B cell (primary cell): ENCODE measurements at regions not wholly inside any gene's neighbourhood (a gene's known extent, or its start where the extent isn't known, plus 50 kb on each side); places are given as distances from the start of the nearest gene placed in this dataset.

Experiments used
- ATAC-seq: fragments of 200-7000 bp; cut with Tn5 transposase; one replicate; pipeline ENCODE4 v1.10.0; 2021; ENCODE audit warnings: low read depth, mild to moderate bottlenecking, moderate number of reproducible peaks, moderate library complexity
- CTCF ChIA-PET: fragments of 350-600 bp; sonication (Branson Sonifier 250); formaldehyde crosslinking; loops from one replicate; lab custom pipeline; 2021; ENCODE audit warnings: antibody characterized with exemption, inconsistent platforms; lab: Charles Lee
- POLR2A ChIA-PET: fragments of 350-600 bp; sonication (Branson Sonifier 250); formaldehyde crosslinking; loops from one replicate; lab custom pipeline; 2021; ENCODE audit warnings: antibody characterized with exemption; lab: Charles Lee
- DNase-seq: peaks from one replicate; pipeline ENCODE4 v3.0.0; 2013
- H2AFZ ChIP-seq: 2 replicates; pipeline ENCODE4 v1.6.1; 2012; ENCODE audit warnings: mild to moderate bottlenecking, low read depth, low read length; ENCODE audit not compliant: insufficient read depth, poor library complexity, severe bottlenecking
- H3K27ac ChIP-seq, 2 donors: 1 replicate in 1 of 2; 2 replicates in 1 of 2; pipeline ENCODE4 v1.5.1; 2012 to 2013; ENCODE audit warnings: low read length in 2 of 2, mild to moderate bottlenecking in 2 of 2, moderate library complexity in 1 of 2
- H3K27me3 ChIP-seq, 4 experiments: fragments of 200-600 bp in 1 of 4; sonication (generic) in 1 of 4; replicated peaks in 1 of 4; 1 replicate in 2 of 4; 2 replicates in 2 of 4; pipeline versions ENCODE4 v1.6.1 to v1.7.0; 2013 to 2016; ENCODE audit warnings: low read length in 3 of 4, mild to moderate bottlenecking in 2 of 4, mixed read lengths in 1 of 4, moderate library complexity in 1 of 4; ENCODE audit not compliant: insufficient read depth in 4 of 4, control insufficient read depth in 3 of 4; ENCODE audit errors: control extremely low read depth in 1 of 4
- H3K36me3 ChIP-seq, 2 experiments: replicated peaks in 1 of 2; 1 replicate in 1 of 2; 2 replicates in 1 of 2; pipeline versions ENCODE4 v1.6.1 to v1.7.1; 2013; ENCODE audit warnings: low read length in 1 of 2; ENCODE audit not compliant: insufficient read depth in 2 of 2, control insufficient read depth in 1 of 2; ENCODE audit errors: control extremely low read depth in 1 of 2, extremely low read depth in 1 of 2
- H3K4me1 ChIP-seq, 2 donors: fragments of 200-600 bp in 1 of 2; sonication (generic) in 1 of 2; 1 replicate in 1 of 2; 2 replicates in 1 of 2; pipeline versions ENCODE4 v1.5.1 to v1.6.1; 2013 to 2017; ENCODE audit warnings: low read length in 2 of 2; ENCODE audit not compliant: control insufficient read depth in 2 of 2, insufficient read depth in 2 of 2
- H3K4me2 ChIP-seq: replicated peaks from 2 replicates; pipeline ENCODE3; 2012; ENCODE audit warnings: mild to moderate bottlenecking, low read depth, low read length; ENCODE audit not compliant: poor library complexity, severe bottlenecking
- H3K4me3 ChIP-seq, 5 experiments: fragments of 200-600 bp in 1 of 5; sonication (generic) in 1 of 5; 1 replicate in 3 of 5; 2 replicates in 2 of 5; pipeline versions ENCODE4 v1.5.1 to v1.7.0; 2011 to 2016; ENCODE audit warnings: low read length in 4 of 5, mild to moderate bottlenecking in 4 of 5, low read depth in 2 of 5, control low read depth in 1 of 5, moderate library complexity in 1 of 5; ENCODE audit not compliant: insufficient read depth in 1 of 5; ENCODE audit errors: control extremely low read depth in 1 of 5, extremely low read depth in 1 of 5
- H3K79me2 ChIP-seq: fragments of 200-600 bp; sonication (generic); one replicate; pipeline ENCODE4 v1.6.0; 2016; ENCODE audit warnings: low read length; ENCODE audit not compliant: control insufficient read depth, insufficient read depth
- H3K9ac ChIP-seq: fragments of 200-600 bp; sonication (generic); 2 replicates; pipeline ENCODE4 v1.6.1; 2017; ENCODE audit warnings: mild to moderate bottlenecking, low read length, moderate library complexity
- H3K9me3 ChIP-seq, 3 donors: one replicate each; pipeline versions ENCODE4 v1.6.1 to v1.7.1; 2013; ENCODE audit warnings: low read length in 2 of 3; ENCODE audit not compliant: control insufficient read depth in 2 of 3, insufficient read depth in 1 of 3; ENCODE audit errors: control extremely low read depth in 1 of 3
- H4K20me1 ChIP-seq: 2 replicates; pipeline ENCODE4 v1.6.0; 2012; ENCODE audit warnings: mild to moderate bottlenecking, low read length; ENCODE audit not compliant: insufficient read depth, control insufficient read depth, poor library complexity, severe bottlenecking
- H3K27ac Mint-ChIP-seq: one replicate; pipeline ENCODE4 v1.8.0; 2021; ENCODE audit warnings: mixed read lengths
- H3K27me3 Mint-ChIP-seq: one replicate; pipeline ENCODE4 v1.8.0; 2021; ENCODE audit warnings: mixed read lengths
- H3K4me1 Mint-ChIP-seq: one replicate; pipeline ENCODE4 v1.8.0; 2021; ENCODE audit warnings: mixed read lengths
- H3K4me3 Mint-ChIP-seq: one replicate; pipeline ENCODE4 v1.8.0; 2021; ENCODE audit warnings: mixed read lengths
- H3K9me3 Mint-ChIP-seq: one replicate; pipeline ENCODE4 v1.8.0; 2022; ENCODE audit warnings: mixed read lengths; ENCODE audit not compliant: insufficient read depth
- CTCF ChIP-seq: fragments of 200-600 bp; IDR thresholded peaks from one replicate; pipeline ENCODE4 v1.8.0; 2022; ENCODE audit warnings: antibody characterized with exemption, mild to moderate bottlenecking
- EZH2 ChIP-seq: IDR thresholded peaks from 2 replicates; pipeline ENCODE4 v1.6.1; 2012; ENCODE audit warnings: borderline replicate concordance, low read depth, mild to moderate bottlenecking, moderate library complexity, low read length; ENCODE audit not compliant: insufficient read depth, poor library complexity, severe bottlenecking
- WGBS: methylation state at CpG from one replicate; pipeline ENCODE4 v1.1.5; 2013; ENCODE audit warnings: missing lambda C conversion rate; ENCODE audit not compliant: insufficient coverage; 5-methylcytosine and 5-hydroxymethylcytosine counted together
- intact Hi-C: fragments of 100-400 bp; cut with micrococcal nuclease; formaldehyde crosslinking; loops from one replicate; pipeline ENCODE4 v1.10.0; 2022

- DNase-seq (no peak), ATAC-seq (no peak)
- no peak for TF ChIP-seq EZH2
- no peak for TF ChIP-seq CTCF
- H3K4me1 Mint-ChIP-seq, result no peaks in the 10 kb centered on the region
- H3K4me2 ChIP-seq, result no peak overlapping the region
- H4K20me1 ChIP-seq, result no peaks in the 10 kb centered on the region
- H2AFZ ChIP-seq, result no peak overlapping the region
- POLR2A ChIA-PET, result no interaction called here
- 85% methylated on average over 38 of the region's 46 CpGs for WGBS
- H3K4me1 ChIP-seq, result no peaks in the 10 kb centered on the region
- intact Hi-C loops, result no loop called here
- no peak overlapping the region for H3K4me3 Mint-ChIP-seq
- H3K27ac ChIP-seq, result no peak overlapping the region
- no peaks in the 10 kb centered on the region for H3K9me3 Mint-ChIP-seq
- H3K4me3 ChIP-seq, result no peak overlapping the region
- H3K9ac ChIP-seq, result no peak overlapping the region
- H3K27me3 Mint-ChIP-seq, result peaks cover 6% of the 10 kb centered on the region
- H3K79me2 ChIP-seq, result no peaks in the 10 kb centered on the region
- CTCF ChIA-PET, result no interaction called here
- H3K36me3 ChIP-seq, result no peaks in the 10 kb centered on the region
- peaks cover 0 to 3% (median 1%) of the 10 kb centered on the region in 4 experiments for H3K27me3 ChIP-seq
- no peak overlapping the region for H3K27ac Mint-ChIP-seq
- no peaks in the 10 kb centered on the region for H3K9me3 ChIP-seq
Observed at GRCh38 chr2:239690651-239691631, 290.1 kb upstream of the HDAC4 start.

GRCh38 chr2:239689985-239690384 lies 289.2 kb upstream of the HDAC4 start:
- no peaks in the 10 kb centered on the region for H3K36me3 ChIP-seq
- Mint-ChIP-seq H3K27me3 (peaks cover 13% of the 10 kb centered on the region), H3K4me3 (no peak overlapping the region), H3K9me3 (no peaks in the 10 kb centered on the region), H3K4me1 (no peaks in the 10 kb centered on the region), H3K27ac (no peak overlapping the region)
- ATAC-seq, result no peak
- WGBS, result 98% methylated on average over 5 of the region's 5 CpGs
- ChIA-PET POLR2A (no interaction called here), CTCF (no interaction called here)
- H2AFZ ChIP-seq, result no peak overlapping the region
- H3K27ac ChIP-seq, result no peak overlapping the region
- no peak overlapping the region for H3K4me3 ChIP-seq
- H4K20me1 ChIP-seq, result no peaks in the 10 kb centered on the region
- no peak for DNase-seq
- intact Hi-C loops, result no loop called here
- H3K4me1 ChIP-seq, result no peaks in the 10 kb centered on the region
- no peaks in the 10 kb centered on the region for H3K9me3 ChIP-seq
- no peaks in the 10 kb centered on the region for H3K79me2 ChIP-seq
- no peak for TF ChIP-seq EZH2
- no peak for TF ChIP-seq CTCF
- H3K4me2 ChIP-seq, result no peak overlapping the region
- no peak overlapping the region for H3K9ac ChIP-seq
- peaks cover 0 to 4% (median 2%) of the 10 kb centered on the region in 4 experiments for H3K27me3 ChIP-seq
